NCI-H1436 (cell line): ENCODE measurements at regions not wholly inside any gene's neighbourhood (a gene's known extent, or its start where the extent isn't known, plus 50 kb on each side); places are given as distances from the start of the nearest gene placed in this dataset.

ENCODE experiments used
- DNase-seq: peaks from one replicate; lab custom pipeline; 2025; lab: John Stamatoyannopoulos, UW

- DNase-seq, result no peak
These were observed 207.7 kb upstream of the CTAGE1 start for GRCh38 chr18:22625406-22625805.

- DNase-seq, result no peak
These were observed 209.1 kb upstream of the CTAGE1 start for GRCh38 chr18:22626771-22627170.

- no peak for DNase-seq
These were observed 209.8 kb upstream of the CTAGE1 start for GRCh38 chr18:22627506-22627905.

- no peak for DNase-seq
These were observed 211.2 kb upstream of the CTAGE1 start for GRCh38 chr18:22628795-22629510.

GRCh38 chr18:22630980-22631379 lies 213.3 kb upstream of the CTAGE1 start:
- DNase-seq, result no peak

- DNase-seq, result no peak
These were observed 214.5 kb upstream of the CTAGE1 start for GRCh38 chr18:22632191-22632590.

- DNase-seq, result no peak
These were observed 216.7 kb upstream of the CTAGE1 start for GRCh38 chr18:22634464-22634863.

DNA sequence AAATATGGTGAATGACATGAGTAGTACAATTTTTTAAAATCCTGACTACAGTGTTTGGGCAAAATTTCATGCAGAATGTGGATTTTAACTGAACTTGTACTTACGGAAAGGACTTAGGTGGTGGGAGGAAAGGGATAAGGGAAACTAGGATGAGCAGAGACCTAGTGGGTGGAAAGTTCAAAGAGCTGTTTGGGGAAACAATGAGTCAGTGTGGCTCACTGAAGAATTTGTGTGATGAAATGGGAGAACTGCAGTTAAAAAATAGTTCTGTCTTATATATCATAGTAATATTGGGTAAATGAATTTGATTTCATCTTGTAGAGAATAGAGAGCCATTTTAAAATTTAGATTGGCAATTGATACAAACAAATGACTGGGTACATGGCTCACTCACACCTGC lies 220.1 kb upstream of the CTAGE1 start:
- no peak for DNase-seq

DNA sequence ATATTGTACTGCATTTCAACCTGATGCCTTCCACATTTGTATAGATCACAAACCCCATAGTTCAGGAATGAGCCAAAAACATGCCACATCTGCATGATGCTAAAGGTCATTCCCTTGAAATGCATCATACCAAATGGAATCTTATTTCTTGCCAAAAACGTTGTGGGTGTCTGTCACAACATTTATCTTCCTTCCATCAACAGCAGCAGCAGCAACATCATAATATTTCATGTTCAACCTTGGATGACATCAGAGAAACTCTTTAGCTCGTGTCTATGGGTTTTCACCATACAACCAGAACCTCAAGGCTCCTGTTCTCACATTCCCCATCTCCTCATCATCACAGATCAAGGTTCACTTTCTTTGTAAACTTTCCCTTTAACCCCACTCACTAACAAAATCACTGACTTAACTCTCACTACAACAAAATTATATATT lies 221.3 kb upstream of the CTAGE1 start:
- DNase-seq, result no peak

DNA sequence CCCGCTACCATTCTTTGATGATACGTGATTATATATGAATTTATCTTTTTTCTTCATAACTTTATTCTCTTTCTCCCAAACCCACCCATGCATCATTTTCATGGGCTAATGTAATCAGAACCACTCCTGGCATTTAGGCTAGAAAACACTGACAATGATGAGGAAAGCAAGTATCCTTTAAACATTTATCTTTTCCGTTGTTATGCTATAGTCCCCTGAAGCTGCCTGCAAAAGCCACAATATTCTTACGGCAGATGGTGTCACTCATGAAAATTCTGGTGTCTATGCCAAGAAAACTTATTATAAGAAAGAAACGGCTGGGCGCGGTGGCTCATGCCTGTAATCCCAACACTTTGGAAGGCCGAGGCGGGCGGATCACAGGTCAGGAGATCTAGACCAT lies 221.8 kb upstream of the CTAGE1 start:
- DNase-seq, result no peak

DNA sequence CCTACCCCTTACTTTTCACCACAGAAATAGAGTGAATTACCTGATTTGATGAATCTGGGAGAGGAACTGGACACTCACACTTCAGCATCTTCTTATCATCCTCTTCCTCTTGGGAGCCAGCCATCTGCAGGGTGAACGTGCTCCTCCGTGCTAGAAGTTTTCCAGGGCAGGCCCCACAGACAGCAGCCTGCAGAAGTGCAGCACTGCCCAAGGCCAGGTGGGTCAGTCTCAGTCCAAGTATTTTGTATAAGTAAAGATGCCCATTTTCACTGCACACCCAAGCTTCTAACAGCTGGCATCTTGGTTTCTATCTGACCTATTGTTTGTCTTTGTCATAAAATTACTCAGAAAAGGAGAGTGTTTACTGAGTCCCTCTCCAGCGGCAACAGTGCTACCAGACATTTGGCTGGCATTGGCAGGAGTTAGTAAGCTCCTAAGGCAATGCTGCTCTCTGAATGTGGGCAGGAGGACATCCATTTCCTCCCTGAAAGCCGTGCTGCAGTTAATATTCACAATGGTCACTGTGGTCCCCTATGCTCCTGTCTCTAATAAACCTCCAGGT lies 222.6 kb upstream of the CTAGE1 start:
- no peak for DNase-seq

DNA sequence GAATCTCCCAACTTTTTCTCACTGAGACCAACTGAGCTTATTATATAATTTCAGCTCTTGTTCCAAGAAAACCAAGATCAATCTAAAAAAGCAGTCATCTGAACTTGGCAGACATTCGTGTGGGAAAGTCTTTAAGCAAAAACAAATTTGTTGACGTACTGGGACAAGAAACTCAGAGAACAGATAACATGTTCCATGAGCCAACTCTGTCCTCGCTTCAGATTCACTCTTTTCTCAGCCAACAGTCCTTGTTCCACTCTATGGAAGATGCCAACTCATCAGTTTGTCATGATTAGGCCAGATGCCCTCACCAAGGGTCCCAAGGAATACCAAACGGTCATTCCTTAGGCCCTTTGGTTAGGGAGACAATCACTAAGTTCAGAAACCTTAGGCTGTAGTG lies 224.2 kb upstream of the CTAGE1 start:
- no peak for DNase-seq

DNA sequence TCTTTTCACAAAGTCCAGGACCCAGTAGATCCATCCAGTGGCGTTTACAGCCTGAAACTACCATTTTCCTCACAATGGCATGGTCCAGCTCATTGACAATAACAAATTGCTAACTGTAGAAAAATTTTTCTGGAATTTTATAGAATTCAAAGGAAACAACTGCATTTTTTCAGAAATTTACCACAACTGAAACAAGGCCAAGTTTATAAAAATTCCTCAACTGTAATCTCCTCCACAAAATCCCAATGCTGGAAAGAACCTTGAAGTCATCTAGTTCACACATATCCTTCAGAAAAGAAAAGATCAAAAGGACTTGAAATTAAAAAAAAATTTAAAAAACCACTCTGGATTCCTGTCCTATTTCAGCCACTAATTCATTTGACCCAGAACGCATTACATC lies 226.0 kb upstream of the CTAGE1 start:
- no peak for DNase-seq

GRCh38 chr18:22650247-22650646 lies 232.5 kb upstream of the CTAGE1 start:
- no peak for DNase-seq

DNA sequence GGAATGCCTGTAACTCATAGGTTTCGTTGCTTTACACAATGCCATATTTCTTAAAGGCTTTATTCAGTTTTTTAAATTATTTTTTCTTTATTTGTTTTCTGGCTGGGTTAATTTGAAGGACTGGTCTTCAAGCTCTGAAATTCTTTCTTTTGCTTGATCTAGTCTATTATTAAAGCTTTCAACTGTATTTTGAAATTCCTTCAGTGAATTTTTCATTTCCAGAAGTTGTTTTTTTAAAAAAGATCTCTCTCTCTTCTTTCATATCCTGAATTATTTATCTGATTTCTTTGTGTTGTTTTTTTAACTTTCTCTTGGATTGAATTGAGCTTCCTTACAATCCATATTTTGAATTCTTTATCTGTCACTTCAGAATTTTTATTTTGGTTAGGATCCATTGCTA lies 239.9 kb upstream of the CTAGE1 start:
- DNase-seq, result no peak

DNA sequence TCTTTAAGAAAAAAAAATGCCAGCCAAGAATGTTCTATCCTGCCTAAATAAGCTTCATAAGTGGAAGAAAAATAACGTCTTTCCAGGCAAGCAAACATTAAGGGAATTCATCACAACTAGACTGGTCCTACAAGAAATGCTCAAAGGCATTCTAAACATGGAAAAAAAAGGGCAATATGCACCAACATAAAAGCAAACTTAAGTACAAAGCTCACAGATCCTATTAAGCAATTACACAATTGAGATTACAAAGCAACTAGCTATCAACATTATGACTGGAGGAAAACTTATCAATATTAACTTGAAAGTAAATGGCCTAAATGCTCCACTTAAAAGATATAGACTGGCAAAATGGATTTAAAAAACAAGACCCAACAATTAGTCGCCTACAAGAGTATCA lies 240.6 kb upstream of the CTAGE1 start:
- DNase-seq, result no peak

GRCh38 chr18:22663378-22663777 lies 245.7 kb upstream of the CTAGE1 start:
- no peak for DNase-seq

GRCh38 chr18:22666411-22666940 lies 248.8 kb upstream of the CTAGE1 start:
- no peak for DNase-seq

GRCh38 chr18:22667156-22667555 lies 249.4 kb upstream of the CTAGE1 start:
- no peak for DNase-seq

GRCh38 chr18:22667616-22668422 lies 250.1 kb upstream of the CTAGE1 start:
- no peak for DNase-seq

GRCh38 chr18:22668496-22668895 lies 250.8 kb upstream of the CTAGE1 start:
- no peak for DNase-seq

- no peak for DNase-seq
These were observed 253.2 kb upstream of the CTAGE1 start for GRCh38 chr18:22670914-22671313.
